A673 (cell line): ENCODE measurements at regions not wholly inside any gene's neighbourhood (a gene's known extent, or its start where the extent isn't known, plus 50 kb on each side); places are given as distances from the start of the nearest gene placed in this dataset.
"Not testable (repeated sequence)": the region's sequence is repeated elsewhere in the genome, so short reads cannot be mapped to it uniquely, and the experiment has no call there.

Experiments used
- BruUV-seq: library from RNA; stranded (reverse); fragments of 400-500 nt; replicated peaks from 2 replicates; lab custom pipeline; 2021; lab: Mats Ljungman, UMichigan
- CTCF ChIA-PET: fragments of 300-600 bp; sonication (Branson Sonifier 250); formaldehyde crosslinking; loops from one replicate; lab custom pipeline; 2022; ENCODE audit warnings: antibody characterized with exemption; lab: Charles Lee
- POLR2A ChIA-PET: fragments of 300-600 bp; sonication (Branson Sonifier 250); formaldehyde crosslinking; loops from one replicate; lab custom pipeline; 2022; ENCODE audit warnings: antibody characterized with exemption; ENCODE audit not compliant: low non-redundant PET; lab: Charles Lee
- DNase-seq: peaks from one replicate; pipeline ENCODE4 v3.0.0-alpha.2; 2015; ENCODE audit warnings: low spot score
- H3K27ac ChIP-seq: fragments of 200-600 bp; sonication (generic); 2 replicates; pipeline ENCODE4 v1.5.1; 2016; ENCODE audit warnings: mixed run types, low read depth, mild to moderate bottlenecking, mixed read lengths, antibody characterized with exemption, low read length; ENCODE audit not compliant: poor library complexity, severe bottlenecking
- H3K27me3 ChIP-seq: fragments of 200-600 bp; sonication (generic); replicated peaks from 2 replicates; pipeline ENCODE4 v1.6.1; 2017; ENCODE audit warnings: mixed run types, low read depth, mild to moderate bottlenecking, mixed read lengths, antibody characterized with exemption, low read length; ENCODE audit not compliant: insufficient read depth, poor library complexity
- H3K36me3 ChIP-seq: fragments of 200-600 bp; sonication (generic); 2 replicates; pipeline ENCODE4 v1.6.1; 2016; ENCODE audit warnings: mixed run types, mild to moderate bottlenecking, mixed read lengths, antibody characterized with exemption, low read length; ENCODE audit not compliant: insufficient read depth, poor library complexity, severe bottlenecking
- H3K4me1 ChIP-seq: fragments of 200-600 bp; sonication (generic); 2 replicates; pipeline ENCODE4 v1.6.1; 2017; ENCODE audit warnings: mixed run types, mild to moderate bottlenecking, mixed read lengths, antibody characterized with exemption, low read length; ENCODE audit not compliant: insufficient read depth, poor library complexity, severe bottlenecking
- H3K4me3 ChIP-seq: fragments of 200-600 bp; sonication (generic); 2 replicates; pipeline ENCODE4 v1.5.1; 2016; ENCODE audit warnings: low read depth, mixed run types, mild to moderate bottlenecking, mixed read lengths, low read length; ENCODE audit not compliant: poor library complexity, severe bottlenecking
- H3K9me3 ChIP-seq: fragments of 200-600 bp; sonication (generic); 2 replicates; pipeline ENCODE4 v1.6.1; 2016; ENCODE audit warnings: mixed run types, low read depth, mild to moderate bottlenecking, mixed read lengths, antibody characterized with exemption, low read length; ENCODE audit not compliant: poor library complexity, severe bottlenecking
- EZH2 ChIP-seq: fragments of 200-600 bp; sonication (generic); IDR thresholded peaks from 2 replicates; pipeline ENCODE4 v1.6.1; 2017; ENCODE audit warnings: borderline replicate concordance, low read depth, mild to moderate bottlenecking, mixed read lengths, antibody characterized with exemption, low read length; ENCODE audit not compliant: poor library complexity, severe bottlenecking
- intact Hi-C: fragments of 100-400 bp; cut with micrococcal nuclease; formaldehyde crosslinking; loops from one replicate; pipeline ENCODE4 v1.10.0; 2022; ENCODE audit not compliant: unreplicated experiment
- TF ChIP-seq, protein P1 (sequence below): fragments of 300-800, 200-600 bp; sonication (generic); conservative IDR thresholded peaks from 2 replicates; pipeline ENCODE4 v1.5.1; 2017; ENCODE audit warnings: low read depth, mild to moderate bottlenecking, antibody characterized with exemption, low read length, moderate library complexity, mixed read lengths

DNA sequence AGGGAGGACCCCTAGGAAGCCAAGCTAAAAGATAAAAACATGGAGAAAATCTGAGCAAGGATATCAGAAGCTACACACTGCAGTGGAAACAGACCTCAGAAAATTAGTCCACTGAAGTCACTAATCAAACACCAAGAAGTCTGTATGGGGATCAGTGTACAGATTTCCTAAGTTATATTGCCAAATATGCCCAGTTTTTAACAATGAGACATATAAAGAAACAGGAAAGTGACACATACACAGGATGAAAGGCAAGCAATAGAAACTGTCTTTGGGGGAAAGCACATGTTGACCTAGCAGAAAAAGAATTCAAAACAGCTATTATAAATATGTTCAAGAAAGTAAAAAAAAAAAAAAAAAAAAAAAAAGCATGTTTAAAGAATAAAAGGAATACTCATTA lies 153.7 kb downstream of the PPP4R3C start:
- Histone ChIP-seq H3K4me3 (no peak overlapping the region), H3K27ac (no peak overlapping the region), H3K9me3 (peaks cover 4% of the 10 kb centered on the region), H3K4me1 (no peaks in the 10 kb centered on the region), H3K36me3 (no peaks in the 10 kb centered on the region), H3K27me3 (no peaks in the 10 kb centered on the region)
- BruUV-seq = no TSS peak
- CTCF ChIA-PET = no interaction called here
- intact Hi-C loops = no loop called here
- POLR2A ChIA-PET = no interaction called here
- TF ChIP-seq, protein P1, sequence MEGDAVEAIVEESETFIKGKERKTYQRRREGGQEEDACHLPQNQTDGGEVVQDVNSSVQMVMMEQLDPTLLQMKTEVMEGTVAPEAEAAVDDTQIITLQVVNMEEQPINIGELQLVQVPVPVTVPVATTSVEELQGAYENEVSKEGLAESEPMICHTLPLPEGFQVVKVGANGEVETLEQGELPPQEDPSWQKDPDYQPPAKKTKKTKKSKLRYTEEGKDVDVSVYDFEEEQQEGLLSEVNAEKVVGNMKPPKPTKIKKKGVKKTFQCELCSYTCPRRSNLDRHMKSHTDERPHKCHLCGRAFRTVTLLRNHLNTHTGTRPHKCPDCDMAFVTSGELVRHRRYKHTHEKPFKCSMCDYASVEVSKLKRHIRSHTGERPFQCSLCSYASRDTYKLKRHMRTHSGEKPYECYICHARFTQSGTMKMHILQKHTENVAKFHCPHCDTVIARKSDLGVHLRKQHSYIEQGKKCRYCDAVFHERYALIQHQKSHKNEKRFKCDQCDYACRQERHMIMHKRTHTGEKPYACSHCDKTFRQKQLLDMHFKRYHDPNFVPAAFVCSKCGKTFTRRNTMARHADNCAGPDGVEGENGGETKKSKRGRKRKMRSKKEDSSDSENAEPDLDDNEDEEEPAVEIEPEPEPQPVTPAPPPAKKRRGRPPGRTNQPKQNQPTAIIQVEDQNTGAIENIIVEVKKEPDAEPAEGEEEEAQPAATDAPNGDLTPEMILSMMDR = no peak
- TF ChIP-seq EZH2 = no peak
- no peak for DNase-seq

DNA sequence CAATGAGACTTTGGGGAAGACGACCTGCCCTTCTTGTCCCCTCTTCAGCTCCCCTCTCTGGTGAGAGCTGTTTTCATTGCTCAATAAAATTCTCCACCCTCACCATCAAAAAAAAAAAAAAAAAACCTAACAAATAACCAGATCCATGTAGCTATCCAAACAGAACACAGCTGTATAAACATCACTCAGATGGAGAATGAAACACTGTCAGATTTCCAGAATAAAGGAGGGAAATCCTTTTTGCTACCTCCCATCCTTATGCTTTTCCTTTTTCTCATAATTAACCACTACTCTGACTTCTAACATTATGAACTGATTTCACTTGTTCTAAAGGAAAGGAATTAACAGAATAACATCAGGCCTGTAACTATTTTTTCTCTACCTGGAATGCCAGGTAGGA lies 155.6 kb downstream of the PPP4R3C start:
- intact Hi-C loops = no loop called here
- Histone ChIP-seq H3K4me3 (no peak overlapping the region), H3K36me3 (no peaks in the 10 kb centered on the region), H3K4me1 (no peaks in the 10 kb centered on the region), H3K9me3 (peaks cover 4% of the 10 kb centered on the region), H3K27ac (no peak overlapping the region), H3K27me3 (no peaks in the 10 kb centered on the region)
- no peak for DNase-seq
- BruUV-seq = no TSS peak
- POLR2A ChIA-PET = no interaction called here
- TF ChIP-seq, protein P1 = no peak
- TF ChIP-seq EZH2 = no peak
- CTCF ChIA-PET = no interaction called here

DNA sequence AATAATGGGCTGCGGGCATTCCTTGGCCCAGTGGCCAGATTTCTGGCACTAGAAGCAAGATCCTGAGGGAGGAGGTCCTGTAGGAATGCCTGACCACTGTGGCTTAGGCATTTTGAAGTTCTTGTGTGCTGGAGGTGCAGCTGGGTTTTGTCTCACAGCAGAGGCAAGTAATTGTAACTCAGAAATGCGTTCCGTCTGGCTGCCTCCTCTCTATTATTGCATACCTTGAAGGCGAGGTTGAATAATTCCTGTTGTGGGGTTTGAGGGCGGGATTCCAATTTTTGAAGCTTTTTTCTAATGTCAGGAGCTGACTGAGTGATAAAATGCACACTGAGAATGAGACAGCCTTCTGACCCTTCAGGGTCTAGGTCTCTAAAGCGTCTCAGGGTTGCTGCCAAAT lies 170.6 kb downstream of the PPP4R3C start:
- H3K4me3 ChIP-seq, H3K27ac ChIP-seq, H3K36me3 ChIP-seq, H3K9me3 ChIP-seq, H3K27me3 ChIP-seq, BruUV-seq, DNase-seq, POLR2A ChIA-PET, CTCF ChIA-PET, intact Hi-C loops, H3K4me1 ChIP-seq: not testable (repeated sequence)

DNA sequence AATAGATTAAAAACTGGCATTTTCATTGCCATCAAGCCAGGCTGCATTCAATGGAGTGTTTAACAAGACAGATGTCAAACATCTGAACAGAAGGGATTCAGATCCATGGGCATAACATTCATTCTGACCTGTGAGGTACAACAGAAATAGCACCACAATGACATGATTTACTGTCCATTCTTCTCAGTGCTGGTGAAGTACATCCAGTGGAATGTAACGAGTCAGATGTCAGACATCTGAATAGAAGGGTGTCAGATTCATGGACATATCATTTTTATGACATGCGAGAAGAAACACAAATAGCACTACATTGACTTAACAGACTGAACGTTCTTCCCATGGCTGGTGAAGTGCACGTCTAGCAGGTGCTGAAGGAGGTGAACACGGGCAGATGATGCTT lies 186.4 kb downstream of the PPP4R3C start:
- TF ChIP-seq EZH2 = no peak
- TF ChIP-seq, protein P1 = no peak
- CTCF ChIA-PET = no interaction called here
- no peak for DNase-seq
- Histone ChIP-seq H3K4me1 (no peaks in the 10 kb centered on the region), H3K4me3 (no peak overlapping the region), H3K27ac (no peak overlapping the region), H3K36me3 (no peaks in the 10 kb centered on the region), H3K9me3 (no peaks in the 10 kb centered on the region), H3K27me3 (no peaks in the 10 kb centered on the region)
- intact Hi-C loops = no loop called here
- POLR2A ChIA-PET = no interaction called here
- no TSS peak for BruUV-seq
